Testis (tissue), 2 donors: ENCODE measurements at regions not wholly inside any gene's neighbourhood (a gene's known extent, or its start where the extent isn't known, plus 50 kb on each side); places are given as distances from the start of the nearest gene placed in this dataset.

Source experiments
- CTCF ChIP-seq, 3 experiments: fragments of 450-650 bp in 2 of 3; fragments of 200-600 bp in 1 of 3; sonication (generic) in 1 of 3; IDR thresholded peaks; one replicate each; pipeline ENCODE4 v1.5.1; 2016 to 2019; ENCODE audit warnings: antibody characterized with exemption in 3 of 3, mild to moderate bottlenecking in 2 of 3, moderate library complexity in 1 of 3
- POLR2A ChIP-seq: fragments of 450-650 bp; IDR thresholded peaks from one replicate; pipeline ENCODE4 v1.6.1; 2017; ENCODE audit warnings: antibody characterized with exemption, mild to moderate bottlenecking, moderate library complexity

- TF ChIP-seq POLR2A (no peak), CTCF (IDR thresholded peaks at IDR 0.05) (no peak)
Observed at GRCh38 chr3:153043729-153044328, 118.2 kb upstream of the RAP2B start.
